Esophagus muscularis mucosa (tissue), 4 donors: ENCODE measurements at regions not wholly inside any gene's neighbourhood (a gene's known extent, or its start where the extent isn't known, plus 50 kb on each side); places are given as distances from the start of the nearest gene placed in this dataset.

Source experiments
- CTCF ChIP-seq, 3 experiments: fragments of 200-600 bp in 2 of 3; fragments of 450-650 bp in 1 of 3; sonication (generic) in 2 of 3; IDR thresholded peaks; one replicate each; pipeline ENCODE4 v1.5.1; 2017 to 2019; ENCODE audit warnings: antibody characterized with exemption in 3 of 3, mild to moderate bottlenecking in 2 of 3, moderate library complexity in 1 of 3
- EP300 ChIP-seq: sonication (generic); formaldehyde crosslinking; IDR thresholded peaks from one replicate; pipeline ENCODE4 v1.6.1; 2017; ENCODE audit warnings: antibody characterized with exemption
- POLR2A ChIP-seq: fragments of 450-650 bp; IDR thresholded peaks from one replicate; pipeline ENCODE4 v1.6.1; 2017; ENCODE audit warnings: antibody characterized with exemption, moderate library complexity, mild to moderate bottlenecking, low read depth

DNA sequence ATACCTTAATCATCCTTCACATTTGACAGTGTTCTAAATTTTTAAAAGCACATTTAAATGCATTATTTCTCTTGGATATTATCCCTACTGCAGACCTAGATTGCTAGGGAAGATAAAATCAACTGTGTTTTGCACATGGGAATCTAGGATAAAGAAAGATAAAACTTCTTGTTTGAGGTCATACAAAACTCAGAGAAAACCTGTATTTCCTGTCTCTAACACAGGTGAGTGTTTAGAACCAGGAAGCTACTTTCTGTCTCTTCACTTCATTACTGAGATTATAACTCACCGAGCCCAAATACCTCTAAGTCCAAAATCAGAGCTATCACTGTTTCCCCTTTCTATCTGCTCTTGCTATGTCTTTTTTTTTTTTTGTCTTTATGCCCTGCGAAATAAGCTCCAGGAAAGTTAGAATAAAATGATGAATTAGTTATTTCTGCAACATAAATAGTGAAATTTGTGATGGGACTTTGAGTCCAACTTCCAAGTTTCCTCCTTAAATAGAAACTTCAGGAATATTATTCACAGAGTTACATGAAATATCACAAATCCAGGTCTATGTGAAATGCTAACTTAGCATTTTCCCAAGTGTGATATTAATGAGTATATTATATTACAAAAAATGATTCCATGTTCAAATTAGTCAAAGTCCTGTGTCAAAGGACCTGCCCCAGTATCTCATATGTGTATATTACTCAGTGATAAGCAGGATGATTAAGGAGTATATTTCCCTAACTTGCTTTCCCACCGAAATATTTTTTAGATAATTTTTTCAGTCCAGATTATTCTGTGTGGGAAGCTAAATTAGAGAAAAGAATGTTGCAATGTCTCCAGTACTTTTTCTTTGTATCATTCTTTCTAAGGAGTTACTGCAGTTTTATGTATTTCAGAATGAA lies 226.4 kb downstream of the PLA2G4A start:
- TF ChIP-seq POLR2A: no peak
- no peak for TF ChIP-seq CTCF (IDR thresholded peaks at IDR 0.05)
- TF ChIP-seq EP300: no peak
